Activated CD8-positive, alpha-beta memory T cell treated with anti-CD3 and anti-CD28 coated beads, Interleukin-2, amount 10 ng/mL, durations not matched to agents 7 days and 5 days (primary cell): ENCODE measurements at regions not wholly inside any gene's neighbourhood (a gene's known extent, or its start where the extent isn't known, plus 50 kb on each side); places are given as distances from the start of the nearest gene placed in this dataset.
"Not testable (repeated sequence)": the region's sequence is repeated elsewhere in the genome, so short reads cannot be mapped to it uniquely, and the experiment has no call there.

Experiments used
- ATAC-seq: fragments of 150-1000 bp; cut with Tn5 transposase; one replicate; pipeline ENCODE4 v1.10.0; 2021; ENCODE audit warnings: moderate library complexity
- CTCF ChIA-PET: fragments of 350-600 bp; sonication (Branson Sonifier 250); formaldehyde crosslinking; loops from one replicate; lab custom pipeline; 2021; ENCODE audit warnings: antibody characterized with exemption; lab: Charles Lee
- DNase-seq: peaks from one replicate; pipeline ENCODE4 v3.0.0-alpha.2; 2020
- H3K27ac Mint-ChIP-seq: one replicate; pipeline ENCODE4 v1.8.0; 2021; ENCODE audit warnings: mild to moderate bottlenecking, mixed read lengths
- H3K27me3 Mint-ChIP-seq: one replicate; pipeline ENCODE4 v1.8.0; 2021; ENCODE audit warnings: mixed read lengths
- H3K36me3 Mint-ChIP-seq: one replicate; pipeline ENCODE4 v1.8.0; 2021; ENCODE audit warnings: mild to moderate bottlenecking, mixed read lengths
- H3K4me1 Mint-ChIP-seq: one replicate; pipeline ENCODE4 v1.8.0; 2021; ENCODE audit warnings: mixed read lengths
- H3K4me3 Mint-ChIP-seq: one replicate; pipeline ENCODE4 v1.8.0; 2021; ENCODE audit warnings: mild to moderate bottlenecking, moderate library complexity, mixed read lengths
- H3K9me3 Mint-ChIP-seq: one replicate; pipeline ENCODE4 v1.8.0; 2022; ENCODE audit warnings: low read depth, mixed read lengths

- ATAC-seq, result no peak
- Mint-ChIP-seq H3K27ac (no peak overlapping the region), H3K4me3 (no peak overlapping the region), H3K4me1 (no peaks in the 10 kb centered on the region), H3K27me3 (no peaks in the 10 kb centered on the region), H3K9me3 (peaks cover 8% of the 10 kb centered on the region), H3K36me3 (no peaks in the 10 kb centered on the region)
- CTCF ChIA-PET, result no interaction called here
- no peak for DNase-seq
Measured at GRCh38 chr11:42901084-42901483, 410.7 kb upstream of the API5 start.

GRCh38 chr11:42906226-42906625 lies 405.6 kb upstream of the API5 start:
- DNase-seq (no peak), ATAC-seq (no peak)
- Mint-ChIP-seq H3K4me1 (no peaks in the 10 kb centered on the region), H3K9me3 (peaks cover 17% of the 10 kb centered on the region), H3K4me3 (no peak overlapping the region), H3K27ac (no peak overlapping the region), H3K27me3 (no peaks in the 10 kb centered on the region), H3K36me3 (no peaks in the 10 kb centered on the region)
- CTCF ChIA-PET, result no interaction called here

- H3K36me3 Mint-ChIP-seq, result no peaks in the 10 kb centered on the region
- H3K4me3 Mint-ChIP-seq, result no peak overlapping the region
- no peak for ATAC-seq
- no peaks in the 10 kb centered on the region for H3K27me3 Mint-ChIP-seq
- CTCF ChIA-PET, result no interaction called here
- DNase-seq, result no peak
- H3K9me3 Mint-ChIP-seq, result peaks cover 11% of the 10 kb centered on the region
- H3K4me1 Mint-ChIP-seq, result no peaks in the 10 kb centered on the region
- H3K27ac Mint-ChIP-seq, result no peak overlapping the region
Measured at GRCh38 chr11:42913731-42914130, 398.1 kb upstream of the API5 start.

- CTCF ChIA-PET, result no interaction called here
Measured at GRCh38 chr11:42923651-42924050, 388.1 kb upstream of the API5 start.

GRCh38 chr11:42925916-42926315 lies 385.9 kb upstream of the API5 start:
- H3K27ac Mint-ChIP-seq, result no peak overlapping the region
- DNase-seq (no peak), ATAC-seq (no peak)
- H3K9me3 Mint-ChIP-seq, result peaks cover 3% of the 10 kb centered on the region
- no peaks in the 10 kb centered on the region for H3K27me3 Mint-ChIP-seq
- H3K4me1 Mint-ChIP-seq, result no peaks in the 10 kb centered on the region
- CTCF ChIA-PET, result no interaction called here
- no peak overlapping the region for H3K4me3 Mint-ChIP-seq
- H3K36me3 Mint-ChIP-seq, result no peaks in the 10 kb centered on the region

More at GRCh38 chr11:42923651-42924050, 388.1 kb upstream of the API5 start:
- no peaks in the 10 kb centered on the region for H3K4me1 Mint-ChIP-seq
- ATAC-seq (no peak), DNase-seq (no peak)
- H3K36me3 Mint-ChIP-seq, result no peaks in the 10 kb centered on the region
- no peak overlapping the region for H3K4me3 Mint-ChIP-seq
- no peaks in the 10 kb centered on the region for H3K27me3 Mint-ChIP-seq
- peaks cover 8% of the 10 kb centered on the region for H3K9me3 Mint-ChIP-seq
- H3K27ac Mint-ChIP-seq, result no peak overlapping the region

GRCh38 chr11:42947405-42947804 lies 364.4 kb upstream of the API5 start:
- no peak overlapping the region for H3K4me3 Mint-ChIP-seq
- peaks cover 3% of the 10 kb centered on the region for H3K9me3 Mint-ChIP-seq
- no peaks in the 10 kb centered on the region for H3K36me3 Mint-ChIP-seq
- H3K27me3 Mint-ChIP-seq, result no peaks in the 10 kb centered on the region
- ATAC-seq (no peak), DNase-seq (no peak)
- CTCF ChIA-PET, result no interaction called here
- H3K27ac Mint-ChIP-seq, result no peak overlapping the region
- no peaks in the 10 kb centered on the region for H3K4me1 Mint-ChIP-seq

- H3K27me3 Mint-ChIP-seq, H3K4me1 Mint-ChIP-seq, ATAC-seq, DNase-seq, H3K36me3 Mint-ChIP-seq, CTCF ChIA-PET, H3K9me3 Mint-ChIP-seq, H3K27ac Mint-ChIP-seq, H3K4me3 Mint-ChIP-seq: not testable (repeated sequence)
Measured at GRCh38 chr11:42949738-42950376, 361.9 kb upstream of the API5 start.

GRCh38 chr11:42951266-42951665 lies 360.5 kb upstream of the API5 start:
- Mint-ChIP-seq H3K27ac (no peak overlapping the region), H3K4me1 (no peaks in the 10 kb centered on the region), H3K4me3 (no peak overlapping the region), H3K9me3 (peaks cover 5% of the 10 kb centered on the region), H3K36me3 (no peaks in the 10 kb centered on the region), H3K27me3 (no peaks in the 10 kb centered on the region)
- no peak for DNase-seq
- no peak for ATAC-seq
- CTCF ChIA-PET, result no interaction called here

- Mint-ChIP-seq H3K36me3 (no peaks in the 10 kb centered on the region), H3K4me3 (no peak overlapping the region), H3K9me3 (peaks cover 10% of the 10 kb centered on the region), H3K27ac (no peak overlapping the region), H3K4me1 (no peaks in the 10 kb centered on the region), H3K27me3 (no peaks in the 10 kb centered on the region)
- no peak for DNase-seq
- no peak for ATAC-seq
- CTCF ChIA-PET, result no interaction called here
Measured at GRCh38 chr11:42957831-42958230, 354.0 kb upstream of the API5 start.

GRCh38 chr11:42958635-42959034 lies 353.2 kb upstream of the API5 start:
- no peak overlapping the region for H3K4me3 Mint-ChIP-seq
- H3K4me1 Mint-ChIP-seq, result no peaks in the 10 kb centered on the region
- H3K9me3 Mint-ChIP-seq, result peaks cover 10% of the 10 kb centered on the region
- DNase-seq, result no peak
- CTCF ChIA-PET, result no interaction called here
- no peaks in the 10 kb centered on the region for H3K27me3 Mint-ChIP-seq
- no peaks in the 10 kb centered on the region for H3K36me3 Mint-ChIP-seq
- H3K27ac Mint-ChIP-seq, result no peak overlapping the region
- ATAC-seq, result no peak

- Mint-ChIP-seq H3K4me3 (no peak overlapping the region), H3K9me3 (peaks cover 8% of the 10 kb centered on the region), H3K27me3 (no peaks in the 10 kb centered on the region), H3K36me3 (no peaks in the 10 kb centered on the region), H3K27ac (no peak overlapping the region), H3K4me1 (no peaks in the 10 kb centered on the region)
- CTCF ChIA-PET, result no interaction called here
- no peak for ATAC-seq
- no peak for DNase-seq
Measured at GRCh38 chr11:42960521-42961088, 351.2 kb upstream of the API5 start.

GRCh38 chr11:42967653-42968052 lies 344.1 kb upstream of the API5 start:
- Mint-ChIP-seq H3K4me1 (no peaks in the 10 kb centered on the region), H3K9me3 (peaks cover 2% of the 10 kb centered on the region), H3K27ac (no peak overlapping the region), H3K4me3 (no peak overlapping the region), H3K36me3 (no peaks in the 10 kb centered on the region), H3K27me3 (no peaks in the 10 kb centered on the region)
- ATAC-seq, result no peak
- no peak for DNase-seq
- CTCF ChIA-PET, result no interaction called here

GRCh38 chr11:42972741-42973140 lies 339.1 kb upstream of the API5 start:
- ATAC-seq (no peak), DNase-seq (no peak)
- CTCF ChIA-PET, result no interaction called here
- no peak overlapping the region for H3K4me3 Mint-ChIP-seq
- H3K36me3 Mint-ChIP-seq, result no peaks in the 10 kb centered on the region
- no peaks in the 10 kb centered on the region for H3K27me3 Mint-ChIP-seq
- H3K4me1 Mint-ChIP-seq, result no peaks in the 10 kb centered on the region
- no peak overlapping the region for H3K27ac Mint-ChIP-seq
- peaks cover 4% of the 10 kb centered on the region for H3K9me3 Mint-ChIP-seq

- CTCF ChIA-PET, result no interaction called here
- no peaks in the 10 kb centered on the region for H3K36me3 Mint-ChIP-seq
Measured at GRCh38 chr11:42974510-42975179, 337.2 kb upstream of the API5 start.

More at GRCh38 chr11:42974510-42975179, 337.2 kb upstream of the API5 start:
- no peak for ATAC-seq
- Mint-ChIP-seq H3K27ac (no peak overlapping the region), H3K4me3 (no peak overlapping the region), H3K4me1 (no peaks in the 10 kb centered on the region), H3K27me3 (no peaks in the 10 kb centered on the region), H3K9me3 (peaks cover 8% of the 10 kb centered on the region)
- no peak for DNase-seq
